ENCODE measurements at regions not wholly inside any gene's neighbourhood (a gene's known extent, or its start where the extent isn't known, plus 50 kb on each side); places are given as distances from the start of the nearest gene placed in this dataset.

DNA sequence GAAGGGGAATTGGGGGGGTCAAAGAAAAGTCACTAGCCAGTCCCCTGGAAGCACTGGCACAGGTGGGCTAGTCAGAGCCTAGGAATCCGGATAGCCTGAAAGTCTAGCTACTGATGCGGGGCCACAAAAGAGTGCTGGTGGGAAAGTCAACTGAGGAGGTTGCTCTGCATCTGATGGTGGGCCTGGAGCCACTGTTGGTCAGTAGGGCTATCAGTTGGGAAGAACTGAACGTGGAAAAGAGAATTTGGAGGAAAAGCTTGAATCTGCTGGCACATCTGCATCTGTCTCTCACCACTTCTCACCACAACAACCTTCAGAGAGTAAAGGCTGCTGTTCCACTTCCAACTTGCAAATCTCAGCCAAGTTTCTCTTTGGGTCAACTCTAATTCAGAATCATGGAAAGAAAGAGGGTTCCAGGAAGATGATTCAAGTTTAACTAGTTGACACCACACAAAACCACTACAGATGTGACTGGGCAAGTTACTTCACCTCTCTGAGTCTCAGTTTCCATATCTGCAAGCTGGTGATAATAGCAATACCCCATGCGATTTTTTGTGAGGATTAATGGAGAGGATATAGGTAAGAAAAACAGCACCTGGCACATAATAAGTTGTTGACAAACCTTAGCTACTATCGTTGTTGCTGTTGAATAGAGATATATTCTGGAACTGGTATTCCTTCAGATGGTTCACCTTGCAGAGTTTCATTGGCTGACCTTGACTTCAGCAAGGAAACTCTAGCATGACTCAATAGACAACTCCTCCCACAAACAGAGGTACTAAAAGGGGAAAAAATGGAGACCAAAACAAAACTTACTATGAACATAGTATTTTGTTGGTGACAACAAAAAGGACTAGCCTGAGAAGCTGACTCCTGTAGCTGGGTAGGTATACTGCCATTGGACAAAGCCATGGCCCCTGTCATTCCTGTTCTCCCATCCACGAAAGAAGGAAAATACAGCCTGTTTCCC lies 280.2 kb upstream of the STT3B start:
- TF ChIP-seq CTCF (IDR thresholded peaks at IDR 0.05): no peak
- no peak for TF ChIP-seq ZFX (IDR thresholded peaks at IDR 0.05; ENCODE audit: borderline replicate concordance)
- H3K27ac ChIP-seq: no peak overlapping the region

- no peak for TF ChIP-seq CTCF (IDR thresholded peaks at IDR 0.05)
- H3K27ac ChIP-seq: no peak overlapping the region
These were observed 278.9 kb upstream of the STT3B start for GRCh38 chr3:31253782-31254181.

- TF ChIP-seq ZFX (IDR thresholded peaks at IDR 0.05; ENCODE audit: borderline replicate concordance) (no peak), CTCF (IDR thresholded peaks at IDR 0.05) (no peak)
- H3K27ac ChIP-seq: no peak overlapping the region
These were observed 278.2 kb upstream of the STT3B start for GRCh38 chr3:31254483-31254882.

DNA sequence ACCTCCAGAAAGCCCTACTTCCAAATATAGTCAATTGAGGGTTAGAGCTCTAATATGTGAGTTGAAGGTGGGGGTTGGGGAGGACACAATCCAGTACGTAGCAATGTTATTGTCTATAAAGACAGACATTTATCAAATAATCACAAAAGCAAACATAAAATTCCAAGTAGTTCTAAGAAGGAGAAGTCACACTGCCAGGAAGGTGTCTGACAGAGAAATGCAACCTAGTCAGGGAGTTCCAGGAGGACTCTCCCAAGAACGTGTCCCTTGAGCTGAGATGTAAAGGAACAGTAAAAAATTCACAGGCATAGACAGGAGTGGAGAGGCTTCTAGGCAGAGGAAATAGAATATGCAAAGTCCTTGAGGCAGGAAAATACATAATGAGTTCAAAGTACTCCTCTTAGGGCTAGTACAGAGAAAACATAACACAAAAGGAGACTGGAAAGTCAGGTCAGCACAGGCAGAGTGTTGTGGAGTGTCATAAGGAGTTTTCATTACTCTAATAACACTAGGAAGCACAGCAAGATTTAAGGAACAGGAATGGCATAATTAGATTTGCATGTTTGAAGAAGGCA lies 277.6 kb upstream of the STT3B start:
- no peak overlapping the region for H3K27ac ChIP-seq
- TF ChIP-seq ZFX (IDR thresholded peaks at IDR 0.05; ENCODE audit: borderline replicate concordance) (no peak), CTCF (IDR thresholded peaks at IDR 0.05) (no peak)

- H3K27ac ChIP-seq: no peak overlapping the region
- TF ChIP-seq ZFX (IDR thresholded peaks at IDR 0.05; ENCODE audit: borderline replicate concordance): no peak
- no peak for TF ChIP-seq CTCF (IDR thresholded peaks at IDR 0.05)
These were observed 270.5 kb upstream of the STT3B start for GRCh38 chr3:31262201-31262600.

GRCh38 chr3:31263897-31264296 lies 268.8 kb upstream of the STT3B start:
- H3K27ac ChIP-seq: no peak overlapping the region
- no peak for TF ChIP-seq CTCF (IDR thresholded peaks at IDR 0.05)
- TF ChIP-seq ZFX (IDR thresholded peaks at IDR 0.05; ENCODE audit: borderline replicate concordance): no peak
